MCF 10A (cell line): ENCODE measurements at regions not wholly inside any gene's neighbourhood (a gene's known extent, or its start where the extent isn't known, plus 50 kb on each side); places are given as distances from the start of the nearest gene placed in this dataset.

Source experiments
- BruUV-seq: library from RNA; stranded (reverse); fragments of 400-500 nt; replicated peaks from 2 replicates; lab custom pipeline; 2021; lab: Mats Ljungman, UMichigan
- CTCF ChIA-PET: fragments of 300-600 bp; sonication (Branson Sonifier 250); formaldehyde crosslinking; extraction: SDS; loops from one replicate; lab custom pipeline; 2021; ENCODE audit warnings: antibody characterized with exemption, inconsistent platforms; lab: Yijun Ruan, JAX
- POLR2A ChIA-PET: fragments of 300-600, 350-650 bp; sonication (Branson Sonifier 250); formaldehyde crosslinking; extraction: SDS; loops from one replicate; lab custom pipeline; 2020; ENCODE audit warnings: antibody characterized with exemption, inconsistent platforms; lab: Yijun Ruan, JAX
- DNase-seq: peaks from one replicate; pipeline ENCODE4 v3.0.0-alpha.2; 2018; ENCODE audit not compliant: unreplicated experiment
- H3K27ac Mint-ChIP-seq: one replicate; pipeline ENCODE4 v1.8.0; 2022; ENCODE audit warnings: mild to moderate bottlenecking, low read depth, mixed read lengths; ENCODE audit not compliant: unreplicated experiment
- H3K27me3 Mint-ChIP-seq: one replicate; pipeline ENCODE4 v1.8.0; 2022; ENCODE audit warnings: mixed read lengths; ENCODE audit not compliant: insufficient read depth, unreplicated experiment
- H3K36me3 Mint-ChIP-seq: one replicate; pipeline ENCODE4 v1.8.0; 2022; ENCODE audit warnings: mild to moderate bottlenecking, moderate library complexity, mixed read lengths; ENCODE audit not compliant: insufficient read depth, unreplicated experiment
- H3K4me1 Mint-ChIP-seq: one replicate; pipeline ENCODE4 v1.8.0; 2022; ENCODE audit warnings: mixed read lengths; ENCODE audit not compliant: insufficient read depth, unreplicated experiment
- H3K4me3 Mint-ChIP-seq: one replicate; pipeline ENCODE4 v1.8.0; 2022; ENCODE audit warnings: mild to moderate bottlenecking, moderate library complexity, mixed read lengths; ENCODE audit not compliant: unreplicated experiment
- H3K9me3 Mint-ChIP-seq: one replicate; pipeline ENCODE4 v1.8.0; 2022; ENCODE audit warnings: mixed read lengths; ENCODE audit not compliant: unreplicated experiment
- CTCF ChIP-seq: fragments of 200-600 bp; IDR thresholded peaks from one replicate; pipeline ENCODE4 v1.8.0; 2022; ENCODE audit warnings: antibody characterized with exemption, mild to moderate bottlenecking; ENCODE audit not compliant: unreplicated experiment
- intact Hi-C: fragments of 100-400 bp; cut with micrococcal nuclease; formaldehyde crosslinking; loops from 2 replicates; pipeline ENCODE4 v1.14.1; 2022

- H3K27ac Mint-ChIP-seq: peak overlapping the region; percentile 29
- no TSS peak for BruUV-seq
- intact Hi-C loops: no loop called here
- ChIA-PET CTCF (interaction anchor here (0.6 to 0.7 kb wide), 2 partner anchors 21 to 92 kb away, joined by 3 read pairs; no protein-coding TSS in a partner anchor), POLR2A (interaction anchor here (0.7 kb wide), 1 partner anchor 238 kb away, joined by 4 read pairs; no protein-coding TSS in a partner anchor)
- H3K4me3 Mint-ChIP-seq: no peak overlapping the region
- H3K27me3 Mint-ChIP-seq: no peaks in the 10 kb centered on the region
- TF ChIP-seq CTCF: no peak
- no peaks in the 10 kb centered on the region for H3K9me3 Mint-ChIP-seq
- no peak for DNase-seq
- H3K4me1 Mint-ChIP-seq: peaks cover 47% of the 10 kb centered on the region
- peaks cover 7% of the 10 kb centered on the region for H3K36me3 Mint-ChIP-seq
Measured at GRCh38 chr10:90193240-90193985, 492.0 kb downstream of the KIF20B start.

GRCh38 chr10:90195288-90195840, 494.0 kb downstream of the KIF20B start:
- peaks cover 48% of the 10 kb centered on the region for H3K4me1 Mint-ChIP-seq
- no peak overlapping the region for H3K4me3 Mint-ChIP-seq
- no peak for TF ChIP-seq CTCF
- no TSS peak for BruUV-seq
- ChIA-PET POLR2A (interaction anchor here (0.7 to 5.6 kb wide), 7 partner anchors 10 to 414 kb away, joined by 3 to 75 read pairs (median 3); no protein-coding TSS in a partner anchor), CTCF (interaction anchor here (1.0 kb wide), 1 partner anchor 30 kb away, joined by 7 read pairs; no protein-coding TSS in a partner anchor)
- peak; percentile 51 for DNase-seq
- intact Hi-C loops: no loop called here
- H3K36me3 Mint-ChIP-seq: peaks cover 7% of the 10 kb centered on the region
- no peaks in the 10 kb centered on the region for H3K27me3 Mint-ChIP-seq
- H3K9me3 Mint-ChIP-seq: no peaks in the 10 kb centered on the region
- peak overlapping the region; percentile 19 for H3K27ac Mint-ChIP-seq

GRCh38 chr10:90197766-90198165, 496.4 kb downstream of the KIF20B start:
- no peaks in the 10 kb centered on the region for H3K27me3 Mint-ChIP-seq
- no peak overlapping the region for H3K4me3 Mint-ChIP-seq
- H3K36me3 Mint-ChIP-seq: no peaks in the 10 kb centered on the region
- POLR2A ChIA-PET: interaction anchor here (0.5 to 5.6 kb wide), 14 partner anchors 10 to 400 kb away, joined by 3 to 75 read pairs (median 7); no protein-coding TSS in a partner anchor
- intact Hi-C loops: no loop called here
- no peak for TF ChIP-seq CTCF
- CTCF ChIA-PET: interaction anchor here (0.7 to 2.6 kb wide), 5 partner anchors 10 to 90 kb away, joined by 3 to 8 read pairs (median 4); no protein-coding TSS in a partner anchor
- no peaks in the 10 kb centered on the region for H3K9me3 Mint-ChIP-seq
- peaks cover 38% of the 10 kb centered on the region for H3K4me1 Mint-ChIP-seq
- BruUV-seq: no TSS peak
- DNase-seq: peak; percentile 56
- no peak overlapping the region for H3K27ac Mint-ChIP-seq

GRCh38 chr10:90199093-90199492, 497.7 kb downstream of the KIF20B start:
- POLR2A ChIA-PET: interaction anchor here (1.0 to 5.6 kb wide), 10 partner anchors 12 to 219 kb away, joined by 3 to 75 read pairs (median 9); no protein-coding TSS in a partner anchor

More at GRCh38 chr10:90199093-90199492, 497.7 kb downstream of the KIF20B start:
- Mint-ChIP-seq H3K4me1 (peaks cover 27% of the 10 kb centered on the region), H3K36me3 (no peaks in the 10 kb centered on the region), H3K9me3 (no peaks in the 10 kb centered on the region), H3K4me3 (no peak overlapping the region), H3K27ac (no peak overlapping the region), H3K27me3 (no peaks in the 10 kb centered on the region)
- no TSS peak for BruUV-seq
- TF ChIP-seq CTCF: no peak
- DNase-seq: no peak
- intact Hi-C loops: no loop called here
- CTCF ChIA-PET: interaction anchor here (2.6 kb wide), 1 partner anchor 9 kb away, joined by 8 read pairs; no protein-coding TSS in a partner anchor
